ENCODE measurements at regions not wholly inside any gene's neighbourhood (a gene's known extent, or its start where the extent isn't known, plus 50 kb on each side); places are given as distances from the start of the nearest gene placed in this dataset.

DNA sequence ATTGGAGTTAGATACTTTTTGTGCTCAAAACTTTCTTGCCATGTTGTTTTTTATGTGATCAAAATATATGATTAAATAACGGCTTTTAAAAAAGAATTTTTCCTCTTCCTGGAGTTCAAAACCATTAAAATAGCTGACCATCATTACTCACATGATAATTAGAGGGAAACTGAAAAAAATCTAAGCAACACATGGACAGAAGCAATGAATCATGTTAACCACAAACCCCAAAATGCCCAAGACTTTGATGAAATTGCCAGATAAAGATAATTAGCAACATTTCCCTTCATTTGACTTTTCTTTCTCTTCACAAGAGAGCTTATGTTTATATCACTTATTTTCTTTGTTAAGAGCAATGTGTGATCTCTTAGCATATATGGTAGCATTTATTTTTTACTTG, 1294.2 kb downstream of the EFNA5 start:
- FAIRE-seq (no peak), DNase-seq (no peak)
- Histone ChIP-seq H3K27me3 (ENCODE audit: control insufficient read depth, insufficient read depth, low read length) (no peaks in the 10 kb centered on the region), H3K4me3 (ENCODE audit: low read length in 3 of 3) (no peak overlapping the region), H3K4me1 (ENCODE audit: control insufficient read depth in 2 of 3, insufficient read depth in 2 of 3, low read depth in 1 of 3, low read length in 3 of 3) (no peaks in the 10 kb centered on the region), H3K36me3 (ENCODE audit: control insufficient read depth in 2 of 3, insufficient read depth in 3 of 3, low read length in 3 of 3) (no peaks in the 10 kb centered on the region), H3K27ac (ENCODE audit: low read depth in 2 of 2, low read length in 2 of 2) (no peak overlapping the region), H3K9me3 (ENCODE audit: control insufficient read depth in 2 of 3, insufficient read depth in 1 of 3, low read length in 3 of 3) (no peaks in the 10 kb centered on the region), H3K9ac (ENCODE audit: low read length in 3 of 3) (no peak overlapping the region)
- intact Hi-C loops (cut with DNase I), result no loop called here
- TF ChIP-seq CTCF (IDR thresholded peaks at IDR 0.05; ENCODE audit: borderline replicate concordance, extremely low read depth, insufficient read depth), result no peak

- Histone ChIP-seq H3K27ac (ENCODE audit: low read depth in 2 of 2, low read length in 2 of 2) (no peak overlapping the region), H3K4me1 (ENCODE audit: control insufficient read depth in 2 of 3, insufficient read depth in 2 of 3, low read depth in 1 of 3, low read length in 3 of 3) (no peaks in the 10 kb centered on the region), H3K4me3 (ENCODE audit: low read length in 3 of 3) (no peak overlapping the region), H3K36me3 (ENCODE audit: control insufficient read depth in 2 of 3, insufficient read depth in 3 of 3, low read length in 3 of 3) (no peaks in the 10 kb centered on the region), H3K9ac (ENCODE audit: low read length in 3 of 3) (no peak overlapping the region), H3K27me3 (ENCODE audit: control insufficient read depth, insufficient read depth, low read length) (no peaks in the 10 kb centered on the region), H3K9me3 (ENCODE audit: control insufficient read depth in 2 of 3, insufficient read depth in 1 of 3, low read length in 3 of 3) (no peaks in the 10 kb centered on the region)
- intact Hi-C loops (cut with DNase I), result no loop called here
- TF ChIP-seq CTCF (IDR thresholded peaks at IDR 0.05; ENCODE audit: borderline replicate concordance, extremely low read depth, insufficient read depth), result no peak
- DNase-seq, result no peak
- FAIRE-seq, result no peak
Observed at GRCh38 chr5:106374956-106375355, 1295.8 kb downstream of the EFNA5 start.

DNA sequence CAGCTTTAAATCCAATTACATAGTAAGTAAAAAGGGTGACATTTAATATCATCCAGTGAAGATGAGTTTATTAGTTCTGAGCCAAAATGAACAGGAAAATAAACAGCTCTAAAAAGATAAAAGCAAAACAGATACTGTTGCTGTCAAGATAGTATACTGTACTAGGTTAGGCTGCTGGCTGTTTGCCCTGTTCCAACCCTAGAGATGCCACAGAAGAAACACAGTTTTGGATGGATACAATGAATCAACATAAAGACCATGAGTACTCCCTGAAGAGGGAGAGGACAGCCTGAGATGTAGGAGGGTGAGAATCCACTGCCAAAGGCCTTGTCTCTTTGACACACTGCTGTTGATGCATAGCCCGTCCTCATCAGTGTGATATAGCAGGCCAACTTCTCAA, 1302.7 kb downstream of the EFNA5 start:
- Histone ChIP-seq H3K36me3 (ENCODE audit: control insufficient read depth in 2 of 3, insufficient read depth in 3 of 3, low read length in 3 of 3) (no peaks in the 10 kb centered on the region), H3K4me1 (ENCODE audit: control insufficient read depth in 2 of 3, insufficient read depth in 2 of 3, low read depth in 1 of 3, low read length in 3 of 3) (no peaks in the 10 kb centered on the region), H3K9me3 (ENCODE audit: control insufficient read depth in 2 of 3, insufficient read depth in 1 of 3, low read length in 3 of 3) (no peaks in the 10 kb centered on the region), H3K9ac (ENCODE audit: low read length in 3 of 3) (no peak overlapping the region), H3K27ac (ENCODE audit: low read depth in 2 of 2, low read length in 2 of 2) (no peak overlapping the region), H3K27me3 (ENCODE audit: control insufficient read depth, insufficient read depth, low read length) (no peaks in the 10 kb centered on the region), H3K4me3 (ENCODE audit: low read length in 3 of 3) (no peak overlapping the region)
- intact Hi-C loops (cut with DNase I), result no loop called here
- FAIRE-seq (no peak), DNase-seq (no peak)
- no peak for TF ChIP-seq CTCF (IDR thresholded peaks at IDR 0.05; ENCODE audit: borderline replicate concordance, extremely low read depth, insufficient read depth)

GRCh38 chr5:106367281-106367680, 1303.5 kb downstream of the EFNA5 start:
- H3K4me1 ChIP-seq (ENCODE audit: control insufficient read depth in 2 of 3, insufficient read depth in 2 of 3, low read depth in 1 of 3, low read length in 3 of 3), result no peaks in the 10 kb centered on the region
- H3K27ac ChIP-seq (ENCODE audit: low read depth in 2 of 2, low read length in 2 of 2), result no peak overlapping the region
- H3K9me3 ChIP-seq (ENCODE audit: control insufficient read depth in 2 of 3, insufficient read depth in 1 of 3, low read length in 3 of 3), result no peaks in the 10 kb centered on the region
- H3K9ac ChIP-seq (ENCODE audit: low read length in 3 of 3), result no peak overlapping the region
- H3K4me3 ChIP-seq (ENCODE audit: low read length in 3 of 3), result no peak overlapping the region
- TF ChIP-seq CTCF (IDR thresholded peaks at IDR 0.05; ENCODE audit: borderline replicate concordance, extremely low read depth, insufficient read depth), result no peak
- FAIRE-seq, result no peak
- no peak for DNase-seq
- no peaks in the 10 kb centered on the region for H3K27me3 ChIP-seq (ENCODE audit: control insufficient read depth, insufficient read depth, low read length)
- H3K36me3 ChIP-seq (ENCODE audit: control insufficient read depth in 2 of 3, insufficient read depth in 3 of 3, low read length in 3 of 3), result no peaks in the 10 kb centered on the region
- intact Hi-C loops (cut with DNase I), result no loop called here
